ENCODE measurements at regions not wholly inside any gene's neighbourhood (a gene's known extent, or its start where the extent isn't known, plus 50 kb on each side); places are given as distances from the start of the nearest gene placed in this dataset.

DNA sequence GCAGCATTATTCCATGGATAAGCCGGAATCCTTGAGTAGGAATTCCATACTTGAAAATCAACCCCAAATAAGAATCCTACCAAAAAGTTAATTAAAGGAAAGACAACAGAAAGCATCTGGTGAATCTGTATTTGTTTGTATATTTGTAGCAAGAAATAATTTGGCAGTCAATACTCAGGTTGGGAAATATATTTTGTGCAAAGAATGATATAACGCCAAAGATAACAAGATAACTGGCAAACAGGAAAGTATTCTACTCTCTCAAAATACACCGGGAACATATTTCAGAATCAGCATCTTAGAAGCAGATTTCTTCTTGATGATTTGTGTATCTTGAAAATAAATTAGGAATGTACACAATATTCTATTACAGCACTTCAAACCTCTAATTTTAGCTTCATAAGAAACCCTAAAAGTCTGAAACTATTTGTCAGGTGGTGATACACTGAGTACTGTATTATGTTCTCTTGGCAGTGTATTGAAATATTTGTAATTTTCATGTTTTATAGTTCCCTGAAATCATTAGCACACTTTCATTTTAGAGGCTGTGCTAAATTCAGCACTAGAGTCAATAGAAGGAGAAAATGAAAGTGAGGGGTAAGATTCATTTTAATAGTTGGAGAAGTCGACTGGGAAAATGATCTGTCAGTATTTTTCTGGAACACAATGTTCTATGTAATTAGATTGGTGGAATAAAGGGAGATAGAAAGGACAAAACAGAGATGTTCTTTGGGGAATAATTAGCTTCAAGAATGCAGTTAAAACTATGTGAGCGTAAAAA is 879.7 kb upstream of the GJE1 start:
- H3K4me3 ChIP-seq (ENCODE audit: low read length) = no peak overlapping the region
- TF ChIP-seq, protein P1, sequence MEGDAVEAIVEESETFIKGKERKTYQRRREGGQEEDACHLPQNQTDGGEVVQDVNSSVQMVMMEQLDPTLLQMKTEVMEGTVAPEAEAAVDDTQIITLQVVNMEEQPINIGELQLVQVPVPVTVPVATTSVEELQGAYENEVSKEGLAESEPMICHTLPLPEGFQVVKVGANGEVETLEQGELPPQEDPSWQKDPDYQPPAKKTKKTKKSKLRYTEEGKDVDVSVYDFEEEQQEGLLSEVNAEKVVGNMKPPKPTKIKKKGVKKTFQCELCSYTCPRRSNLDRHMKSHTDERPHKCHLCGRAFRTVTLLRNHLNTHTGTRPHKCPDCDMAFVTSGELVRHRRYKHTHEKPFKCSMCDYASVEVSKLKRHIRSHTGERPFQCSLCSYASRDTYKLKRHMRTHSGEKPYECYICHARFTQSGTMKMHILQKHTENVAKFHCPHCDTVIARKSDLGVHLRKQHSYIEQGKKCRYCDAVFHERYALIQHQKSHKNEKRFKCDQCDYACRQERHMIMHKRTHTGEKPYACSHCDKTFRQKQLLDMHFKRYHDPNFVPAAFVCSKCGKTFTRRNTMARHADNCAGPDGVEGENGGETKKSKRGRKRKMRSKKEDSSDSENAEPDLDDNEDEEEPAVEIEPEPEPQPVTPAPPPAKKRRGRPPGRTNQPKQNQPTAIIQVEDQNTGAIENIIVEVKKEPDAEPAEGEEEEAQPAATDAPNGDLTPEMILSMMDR (IDR thresholded peaks at IDR 0.05; ENCODE audit: insufficient read depth, low read depth, low read length, missing control alignments) = no peak
- DNase-seq (ENCODE audit: low read depth) = no peak

- no peak overlapping the region for H3K4me3 ChIP-seq (ENCODE audit: low read length)
- TF ChIP-seq, protein P1 (IDR thresholded peaks at IDR 0.05; ENCODE audit: insufficient read depth, low read depth, low read length, missing control alignments) = no peak
- DNase-seq (ENCODE audit: low read depth) = no peak
Observed at GRCh38 chr6:141251286-141251685, 881.4 kb upstream of the GJE1 start.

GRCh38 chr6:141248021-141248799 is 884.5 kb upstream of the GJE1 start:
- H3K4me3 ChIP-seq (ENCODE audit: low read length) = no peak overlapping the region
- DNase-seq (ENCODE audit: low read depth) = no peak
- TF ChIP-seq, protein P1 (IDR thresholded peaks at IDR 0.05; ENCODE audit: insufficient read depth, low read depth, low read length, missing control alignments) = no peak

- H3K4me3 ChIP-seq (ENCODE audit: low read length) = no peak overlapping the region
- TF ChIP-seq, protein P1 (IDR thresholded peaks at IDR 0.05; ENCODE audit: insufficient read depth, low read depth, low read length, missing control alignments) = no peak
- DNase-seq (ENCODE audit: low read depth) = no peak
Observed at GRCh38 chr6:141244366-141244765, 888.4 kb upstream of the GJE1 start.

GRCh38 chr6:141242957-141243356 is 889.8 kb upstream of the GJE1 start:
- no peak overlapping the region for H3K4me3 ChIP-seq (ENCODE audit: low read length)
- DNase-seq (ENCODE audit: low read depth) = no peak
- TF ChIP-seq, protein P1 (IDR thresholded peaks at IDR 0.05; ENCODE audit: insufficient read depth, low read depth, low read length, missing control alignments) = no peak

DNA sequence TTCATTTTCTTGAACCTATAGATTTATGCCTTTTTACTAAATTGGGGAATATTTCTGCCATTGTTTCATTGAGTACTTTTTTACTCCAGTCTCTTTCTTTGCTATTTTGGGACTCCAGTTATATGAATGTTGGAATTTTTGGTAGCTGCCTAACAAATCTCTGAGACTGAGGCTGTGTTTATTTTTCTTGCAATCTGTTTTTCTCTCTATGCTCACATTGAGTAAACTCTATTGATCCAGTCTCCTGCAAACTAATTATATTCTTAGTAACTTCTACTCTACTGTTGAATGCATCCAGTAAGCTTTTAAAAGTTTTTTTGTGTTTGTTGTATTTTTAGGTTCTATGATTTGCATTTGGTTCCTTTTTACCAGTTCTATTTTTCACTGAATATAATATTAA is 903.4 kb upstream of the GJE1 start:
- H3K4me3 ChIP-seq (ENCODE audit: low read length) = no peak overlapping the region
- TF ChIP-seq, protein P1 (IDR thresholded peaks at IDR 0.05; ENCODE audit: insufficient read depth, low read depth, low read length, missing control alignments) = no peak
- no peak for DNase-seq (ENCODE audit: low read depth)

All from epithelial cell of esophagus (primary cell).